Epithelial cell of esophagus (primary cell): ENCODE measurements at regions not wholly inside any gene's neighbourhood (a gene's known extent, or its start where the extent isn't known, plus 50 kb on each side); places are given as distances from the start of the nearest gene placed in this dataset.

Experiments
- DNase-seq: peaks from one replicate; pipeline ENCODE4 v3.0.0; 2010; ENCODE audit warnings: low read depth
- H3K4me3 ChIP-seq: 2 replicates; pipeline ENCODE4 v1.5.1; 2011; ENCODE audit warnings: mild to moderate bottlenecking, low read length, control low read depth
- CTCF ChIP-seq: IDR thresholded peaks from 2 replicates; pipeline ENCODE4 v1.5.1; 2011; ENCODE audit warnings: low read depth, mild to moderate bottlenecking, low read length, control low read depth, inconsistent platforms; ENCODE audit not compliant: insufficient read depth; ENCODE audit errors: missing control alignments

GRCh38 chr5:38207343-38207742, 51.0 kb upstream of the EGFLAM start:
- DNase-seq: peak; percentile 24
- H3K4me3 ChIP-seq: no peak overlapping the region
- no peak for TF ChIP-seq CTCF

- no peak overlapping the region for H3K4me3 ChIP-seq
- DNase-seq: no peak
- TF ChIP-seq CTCF: no peak
These were observed 55.6 kb upstream of the EGFLAM start for GRCh38 chr5:38202741-38203140.

- no peak for DNase-seq
- no peak for TF ChIP-seq CTCF
- H3K4me3 ChIP-seq: no peak overlapping the region
These were observed 57.3 kb upstream of the EGFLAM start for GRCh38 chr5:38200872-38201557.

GRCh38 chr5:38197118-38197517, 61.2 kb upstream of the EGFLAM start:
- no peak for DNase-seq
- no peak overlapping the region for H3K4me3 ChIP-seq
- no peak for TF ChIP-seq CTCF

DNA sequence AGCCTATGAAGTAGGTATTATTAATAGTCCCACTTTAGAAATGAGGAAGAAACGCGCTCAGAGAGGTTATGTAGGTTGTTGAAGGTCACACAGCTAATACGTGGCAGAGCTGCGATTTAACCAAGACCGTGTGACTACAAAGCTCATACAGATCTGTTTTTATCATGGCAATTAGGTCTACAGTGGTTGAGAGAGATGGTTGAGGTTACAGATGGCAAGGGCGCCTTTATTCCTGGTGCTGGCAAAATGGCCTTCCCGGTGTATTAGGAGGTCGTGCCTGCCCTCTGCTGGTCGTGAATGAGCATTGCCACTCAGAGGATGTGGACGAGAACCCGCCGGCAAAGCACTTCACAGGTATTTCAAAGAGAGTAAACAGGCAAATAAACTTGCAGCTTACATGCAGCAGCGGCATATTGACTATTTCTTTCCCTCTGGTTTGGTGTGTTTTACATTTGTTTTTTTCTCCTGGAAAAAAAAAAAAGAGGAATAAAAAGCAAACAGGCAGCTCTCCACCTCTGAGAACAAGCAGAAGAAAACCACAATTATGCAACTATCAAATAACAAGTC, 65.3 kb upstream of the EGFLAM start:
- DNase-seq: peak; percentile 68
- H3K4me3 ChIP-seq: no peak overlapping the region
- TF ChIP-seq CTCF: peak; percentile 91

- DNase-seq: no peak
- no peak overlapping the region for H3K4me3 ChIP-seq
- TF ChIP-seq CTCF: no peak
These were observed 66.7 kb upstream of the EGFLAM start for GRCh38 chr5:38191693-38192092.

DNA sequence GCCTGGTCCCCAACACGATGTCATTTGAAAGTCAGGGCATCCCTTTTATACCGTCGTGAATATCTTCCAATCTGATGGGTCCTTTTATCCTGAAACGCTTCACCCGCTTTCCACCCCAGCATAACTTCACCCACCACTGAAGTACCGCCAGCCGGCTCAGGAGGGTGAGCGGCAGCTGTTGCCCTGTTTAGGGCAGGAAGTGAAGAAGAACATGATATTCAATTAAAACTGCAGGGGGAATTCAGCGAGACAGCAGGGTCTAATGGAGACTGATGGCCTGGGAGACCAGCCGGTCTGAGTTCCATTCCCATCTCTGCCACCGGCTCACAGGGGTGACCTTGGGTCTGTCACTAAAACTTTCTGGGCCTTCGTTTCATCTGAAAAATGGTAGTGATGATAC, 68.2 kb upstream of the EGFLAM start:
- TF ChIP-seq CTCF: no peak
- DNase-seq: no peak
- no peak overlapping the region for H3K4me3 ChIP-seq
